ENCODE measurements at regions not wholly inside any gene's neighbourhood (a gene's known extent, or its start where the extent isn't known, plus 50 kb on each side); places are given as distances from the start of the nearest gene placed in this dataset.

- H3K4me3 ChIP-seq (ENCODE audit: low read length): no peak overlapping the region
- no peak for TF ChIP-seq CTCF (IDR thresholded peaks at IDR 0.05; ENCODE audit: insufficient read depth, low read depth, low read length, missing control alignments)
- DNase-seq (ENCODE audit: low read depth): no peak
Observed at GRCh38 chr10:128457136-128457535, 330.9 kb upstream of the MKI67 start.

- DNase-seq (ENCODE audit: low read depth): no peak
- no peak for TF ChIP-seq CTCF (IDR thresholded peaks at IDR 0.05; ENCODE audit: insufficient read depth, low read depth, low read length, missing control alignments)
- H3K4me3 ChIP-seq (ENCODE audit: low read length): no peak overlapping the region
Observed at GRCh38 chr10:128461991-128462390, 335.8 kb upstream of the MKI67 start.

- no peak overlapping the region for H3K4me3 ChIP-seq (ENCODE audit: low read length)
- no peak for DNase-seq (ENCODE audit: low read depth)
- TF ChIP-seq CTCF (IDR thresholded peaks at IDR 0.05; ENCODE audit: insufficient read depth, low read depth, low read length, missing control alignments): no peak
Observed at GRCh38 chr10:128462844-128463243, 336.6 kb upstream of the MKI67 start.

GRCh38 chr10:128463991-128464760 is 338.0 kb upstream of the MKI67 start:
- no peak overlapping the region for H3K4me3 ChIP-seq (ENCODE audit: low read length)
- peak; percentile 5 for DNase-seq (ENCODE audit: low read depth)
- no peak for TF ChIP-seq CTCF (IDR thresholded peaks at IDR 0.05; ENCODE audit: insufficient read depth, low read depth, low read length, missing control alignments)

GRCh38 chr10:128465697-128466096 is 339.5 kb upstream of the MKI67 start:
- TF ChIP-seq CTCF (IDR thresholded peaks at IDR 0.05; ENCODE audit: insufficient read depth, low read depth, low read length, missing control alignments): no peak

GRCh38 chr10:128466831-128467371 is 340.7 kb upstream of the MKI67 start:
- no peak for DNase-seq (ENCODE audit: low read depth)
- no peak overlapping the region for H3K4me3 ChIP-seq (ENCODE audit: low read length)
- TF ChIP-seq CTCF (IDR thresholded peaks at IDR 0.05; ENCODE audit: insufficient read depth, low read depth, low read length, missing control alignments): no peak

More at GRCh38 chr10:128465697-128466096, 339.5 kb upstream of the MKI67 start:
- DNase-seq (ENCODE audit: low read depth): no peak
- H3K4me3 ChIP-seq (ENCODE audit: low read length): no peak overlapping the region

GRCh38 chr10:128468462-128468861 is 342.2 kb upstream of the MKI67 start:
- H3K4me3 ChIP-seq (ENCODE audit: low read length): no peak overlapping the region
- DNase-seq (ENCODE audit: low read depth): no peak
- no peak for TF ChIP-seq CTCF (IDR thresholded peaks at IDR 0.05; ENCODE audit: insufficient read depth, low read depth, low read length, missing control alignments)

Data from epithelial cell of esophagus (primary cell).